DOHH2 (cell line): ENCODE measurements at regions not wholly inside any gene's neighbourhood (a gene's known extent, or its start where the extent isn't known, plus 50 kb on each side); places are given as distances from the start of the nearest gene placed in this dataset.

Experiments used
- H3F3A ChIP-seq: fragments of 200-600 bp; sonication (generic), shearing (Covaris generic); 2 replicates; pipeline ENCODE4 v1.6.0; 2016; ENCODE audit warnings: antibody characterized with exemption, mild to moderate bottlenecking; ENCODE audit not compliant: control insufficient read depth, insufficient read depth
- H3K27ac ChIP-seq: fragments of 200-600 bp; sonication (generic); 2 replicates; pipeline ENCODE4 v1.5.1; 2014; ENCODE audit warnings: low read depth, mild to moderate bottlenecking, low read length, moderate library complexity
- H3K27me3 ChIP-seq: fragments of 200-600 bp; sonication (generic); 2 replicates; pipeline ENCODE4 v1.6.1; 2014; ENCODE audit warnings: mild to moderate bottlenecking, low read length, mixed read lengths; ENCODE audit not compliant: control insufficient read depth
- H3K36me3 ChIP-seq: fragments of 200-600 bp; sonication (generic); 2 replicates; pipeline ENCODE4 v1.6.1; 2014; ENCODE audit warnings: mild to moderate bottlenecking, low read length, moderate library complexity, mixed read lengths; ENCODE audit not compliant: control insufficient read depth
- H3K4me1 ChIP-seq: fragments of 200-600 bp; sonication (generic); 2 replicates; pipeline ENCODE4 v1.6.1; 2014; ENCODE audit warnings: mild to moderate bottlenecking, low read length, mixed read lengths; ENCODE audit not compliant: control insufficient read depth
- H3K4me2 ChIP-seq: fragments of 200-600 bp; sonication (generic); 2 replicates; pipeline ENCODE4 v1.6.0; 2014; ENCODE audit warnings: mild to moderate bottlenecking, low read length, moderate library complexity
- H3K4me3 ChIP-seq: fragments of 200-600 bp; sonication (generic); 2 replicates; pipeline ENCODE4 v1.5.1; 2014; ENCODE audit warnings: mild to moderate bottlenecking, low read length, mixed read lengths
- H3K79me2 ChIP-seq: fragments of 200-600 bp; sonication (generic); 2 replicates; pipeline ENCODE4 v1.6.1; 2014; ENCODE audit warnings: mild to moderate bottlenecking, low read length, mixed read lengths; ENCODE audit not compliant: control insufficient read depth
- H3K9me2 ChIP-seq: fragments of 200-600 bp; sonication (generic); replicated peaks from 2 replicates; pipeline ENCODE4 v1.6.1; 2014; ENCODE audit warnings: mild to moderate bottlenecking, low read length, mixed read lengths; ENCODE audit not compliant: control insufficient read depth
- H3K9me3 ChIP-seq: fragments of 200-600 bp; sonication (generic); 2 replicates; pipeline ENCODE4 v1.6.1; 2014; ENCODE audit warnings: antibody characterized with exemption, low read length, mixed read lengths; ENCODE audit not compliant: control insufficient read depth, insufficient read depth
- H4K20me1 ChIP-seq: fragments of 200-600 bp; sonication (generic); 2 replicates; pipeline ENCODE4 v1.6.0; 2014; ENCODE audit warnings: low read depth, mild to moderate bottlenecking, antibody characterized with exemption, low read length, moderate library complexity; ENCODE audit not compliant: control insufficient read depth, insufficient read depth
- EZH2phosphoT487 ChIP-seq: fragments of 200-600 bp; sonication (generic); IDR thresholded peaks from 2 replicates; pipeline ENCODE4 v1.6.1; 2017; ENCODE audit warnings: borderline replicate concordance, mild to moderate bottlenecking, antibody characterized with exemption, low read length, moderate library complexity, mixed read lengths
- TF ChIP-seq, protein P1 (sequence below): fragments of 200-600 bp; sonication (generic); IDR thresholded peaks from one replicate; pipeline ENCODE4 v1.5.1; 2014; ENCODE audit warnings: antibody characterized with exemption, mild to moderate bottlenecking, low read depth, low read length; ENCODE audit not compliant: poor library complexity, severe bottlenecking

DNA sequence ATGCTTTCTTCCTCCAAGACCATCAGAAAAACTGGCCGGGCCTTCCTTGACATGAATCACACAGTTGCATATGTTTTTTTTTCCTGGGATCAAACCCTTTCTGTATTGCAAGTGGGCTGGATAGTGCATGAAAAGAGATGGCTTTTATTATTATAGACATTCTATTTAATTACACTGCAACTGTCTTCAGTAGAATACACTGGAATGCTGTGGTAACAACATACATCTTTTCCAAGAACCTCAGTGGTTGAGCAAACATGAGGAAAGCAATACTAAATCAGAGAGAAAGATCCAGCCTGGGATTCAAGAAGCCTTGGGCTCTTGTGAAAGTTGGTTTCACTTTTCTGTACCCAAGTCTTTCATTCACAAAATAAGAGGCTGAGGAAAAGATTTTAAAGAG lies 193.0 kb downstream of the DMAC1 start:
- no peaks in the 10 kb centered on the region for H3K9me2 ChIP-seq
- H3K79me2 ChIP-seq = no peaks in the 10 kb centered on the region
- TF ChIP-seq, protein P1, sequence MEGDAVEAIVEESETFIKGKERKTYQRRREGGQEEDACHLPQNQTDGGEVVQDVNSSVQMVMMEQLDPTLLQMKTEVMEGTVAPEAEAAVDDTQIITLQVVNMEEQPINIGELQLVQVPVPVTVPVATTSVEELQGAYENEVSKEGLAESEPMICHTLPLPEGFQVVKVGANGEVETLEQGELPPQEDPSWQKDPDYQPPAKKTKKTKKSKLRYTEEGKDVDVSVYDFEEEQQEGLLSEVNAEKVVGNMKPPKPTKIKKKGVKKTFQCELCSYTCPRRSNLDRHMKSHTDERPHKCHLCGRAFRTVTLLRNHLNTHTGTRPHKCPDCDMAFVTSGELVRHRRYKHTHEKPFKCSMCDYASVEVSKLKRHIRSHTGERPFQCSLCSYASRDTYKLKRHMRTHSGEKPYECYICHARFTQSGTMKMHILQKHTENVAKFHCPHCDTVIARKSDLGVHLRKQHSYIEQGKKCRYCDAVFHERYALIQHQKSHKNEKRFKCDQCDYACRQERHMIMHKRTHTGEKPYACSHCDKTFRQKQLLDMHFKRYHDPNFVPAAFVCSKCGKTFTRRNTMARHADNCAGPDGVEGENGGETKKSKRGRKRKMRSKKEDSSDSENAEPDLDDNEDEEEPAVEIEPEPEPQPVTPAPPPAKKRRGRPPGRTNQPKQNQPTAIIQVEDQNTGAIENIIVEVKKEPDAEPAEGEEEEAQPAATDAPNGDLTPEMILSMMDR = no peak
- no peak for TF ChIP-seq EZH2phosphoT487
- H3K9me3 ChIP-seq = no peaks in the 10 kb centered on the region
- H3K36me3 ChIP-seq = no peaks in the 10 kb centered on the region
- H3K27me3 ChIP-seq = no peaks in the 10 kb centered on the region
- H3K4me2 ChIP-seq = no peak overlapping the region
- no peaks in the 10 kb centered on the region for H3K4me1 ChIP-seq
- no peaks in the 10 kb centered on the region for H3F3A ChIP-seq
- no peaks in the 10 kb centered on the region for H4K20me1 ChIP-seq
- H3K4me3 ChIP-seq = no peak overlapping the region
- H3K27ac ChIP-seq = no peak overlapping the region

- Histone ChIP-seq H3K36me3 (no peaks in the 10 kb centered on the region), H4K20me1 (no peaks in the 10 kb centered on the region), H3K4me3 (no peak overlapping the region), H3K4me1 (no peaks in the 10 kb centered on the region), H3K4me2 (no peak overlapping the region), H3K9me3 (no peaks in the 10 kb centered on the region), H3K27ac (no peak overlapping the region), H3K27me3 (no peaks in the 10 kb centered on the region), H3K9me2 (no peaks in the 10 kb centered on the region), H3F3A (no peaks in the 10 kb centered on the region), H3K79me2 (no peaks in the 10 kb centered on the region)
- TF ChIP-seq EZH2phosphoT487 = no peak
- TF ChIP-seq, protein P1 = no peak
Observed at GRCh38 chr9:7601739-7602138, 197.8 kb downstream of the DMAC1 start.

- Histone ChIP-seq H3K36me3 (no peaks in the 10 kb centered on the region), H3K9me3 (no peaks in the 10 kb centered on the region), H3K4me3 (no peak overlapping the region), H3K27me3 (no peaks in the 10 kb centered on the region), H3K79me2 (no peaks in the 10 kb centered on the region), H3K4me2 (no peak overlapping the region), H3K27ac (no peak overlapping the region), H3F3A (no peaks in the 10 kb centered on the region), H3K9me2 (no peaks in the 10 kb centered on the region), H3K4me1 (no peaks in the 10 kb centered on the region), H4K20me1 (no peaks in the 10 kb centered on the region)
- no peak for TF ChIP-seq EZH2phosphoT487
- TF ChIP-seq, protein P1 = no peak
Observed at GRCh38 chr9:7597716-7598115, 201.9 kb downstream of the DMAC1 start.
